WTC11 (cell line): ENCODE measurements at regions not wholly inside any gene's neighbourhood (a gene's known extent, or its start where the extent isn't known, plus 50 kb on each side); places are given as distances from the start of the nearest gene placed in this dataset.

ENCODE experiments used
- ATAC-seq: fragments of 200-7000 bp; cut with Tn5 transposase; 2 replicates; pipeline ENCODE4 v1.10.0; 2021; ENCODE audit warnings: mild to moderate bottlenecking, moderate library complexity
- CTCF ChIA-PET: fragments of 300-600 bp; sonication (Branson Sonifier 250); formaldehyde crosslinking; loops from one replicate; lab custom pipeline; 2021; ENCODE audit warnings: antibody characterized with exemption; lab: Charles Lee
- POLR2A ChIA-PET: fragments of 350-600 bp; sonication (Branson Sonifier 250); formaldehyde crosslinking; loops from one replicate; lab custom pipeline; 2021; ENCODE audit warnings: antibody characterized with exemption; lab: Charles Lee
- DNase-seq: peaks from one replicate; pipeline ENCODE4 v3.0.0; 2021; ENCODE audit warnings: low spot score
- H3K27ac Mint-ChIP-seq: 2 replicates; pipeline ENCODE4 v1.8.0; 2021; ENCODE audit warnings: mixed read lengths
- H3K27me3 Mint-ChIP-seq: 2 replicates; pipeline ENCODE4 v1.8.0; 2021; ENCODE audit warnings: low read depth, mild to moderate bottlenecking, moderate library complexity, mixed read lengths
- H3K36me3 Mint-ChIP-seq: 2 replicates; pipeline ENCODE4 v1.8.0; 2021; ENCODE audit warnings: mixed read lengths
- H3K4me1 Mint-ChIP-seq: 2 replicates; pipeline ENCODE4 v1.8.0; 2022; ENCODE audit warnings: mixed read lengths
- H3K4me3 Mint-ChIP-seq: 2 replicates; pipeline ENCODE4 v1.8.0; 2021; ENCODE audit warnings: mild to moderate bottlenecking, moderate library complexity, mixed read lengths
- H3K9me3 Mint-ChIP-seq: 2 replicates; pipeline ENCODE4 v1.8.0; 2021; ENCODE audit warnings: mixed read lengths
- CBFB ChIP-seq: sonication (generic); formaldehyde crosslinking; IDR thresholded peaks from 2 replicates; pipeline ENCODE4 v1.8.1; 2022; ENCODE audit warnings: mild to moderate bottlenecking, low read depth, missing genetic modification reagents
- CREB1 ChIP-seq: sonication (generic); formaldehyde crosslinking; IDR thresholded peaks from 2 replicates; pipeline ENCODE4 v1.8.0; 2023; ENCODE audit warnings: mild to moderate bottlenecking, missing genetic modification reagents
- CREM ChIP-seq: sonication (generic); formaldehyde crosslinking; IDR thresholded peaks from 2 replicates; pipeline ENCODE4 v1.8.1; 2022; ENCODE audit warnings: mild to moderate bottlenecking, missing genetic modification reagents, moderate library complexity
- ETV6 ChIP-seq: sonication (generic); formaldehyde crosslinking; IDR thresholded peaks from 2 replicates; pipeline ENCODE4 v1.8.1; 2022; ENCODE audit warnings: mild to moderate bottlenecking, missing genetic modification reagents
- GRHL2 ChIP-seq: fragments of 250-450 bp; sonication (Bioruptor Pico); IDR thresholded peaks from 2 replicates; pipeline ENCODE4 v1.8.0; 2022; ENCODE audit warnings: mild to moderate bottlenecking, moderate library complexity; ENCODE audit not compliant: insufficient replicate concordance, severe bottlenecking
- HMGA2 ChIP-seq: fragments of 250-450 bp; sonication (Bioruptor Pico); IDR thresholded peaks from 2 replicates; pipeline ENCODE4 v1.4.0; 2021; ENCODE audit warnings: mild to moderate bottlenecking, moderate library complexity
- KAT7 ChIP-seq: sonication (generic); formaldehyde crosslinking; IDR thresholded peaks from 2 replicates; pipeline ENCODE4 v1.8.1; 2023; ENCODE audit warnings: missing genetic modification reagents, mild to moderate bottlenecking, borderline replicate concordance
- MYBL2 ChIP-seq: sonication (generic); formaldehyde crosslinking; IDR thresholded peaks from 2 replicates; pipeline ENCODE4 v1.8.1; 2023; ENCODE audit warnings: mild to moderate bottlenecking, moderate library complexity, missing genetic modification reagents
- NR2C2 ChIP-seq: sonication (generic); formaldehyde crosslinking; IDR thresholded peaks from 2 replicates; pipeline ENCODE4 v1.8.0; 2022; ENCODE audit warnings: mild to moderate bottlenecking, missing genetic modification reagents
- RELA ChIP-seq: sonication (generic); formaldehyde crosslinking; IDR thresholded peaks from 2 replicates; pipeline ENCODE4 v1.8.1; 2022; ENCODE audit warnings: missing genetic modification reagents, mild to moderate bottlenecking, borderline replicate concordance
- SOX15 ChIP-seq: fragments of 250-450 bp; sonication (Bioruptor Pico); IDR thresholded peaks from 2 replicates; pipeline ENCODE4 v1.9.0; 2021; ENCODE audit warnings: mild to moderate bottlenecking
- ZNF121 ChIP-seq: sonication (generic); formaldehyde crosslinking; IDR thresholded peaks from 2 replicates; pipeline ENCODE4 v1.8.0; 2023; ENCODE audit warnings: missing genetic modification reagents
- ZNF138 ChIP-seq: sonication (generic); formaldehyde crosslinking; conservative IDR thresholded peaks from 2 replicates; pipeline ENCODE4 v1.8.1; 2022; ENCODE audit warnings: mild to moderate bottlenecking, moderate library complexity, missing genetic modification reagents
- TF ChIP-seq, protein P1 (sequence below): sonication (generic); formaldehyde crosslinking; IDR thresholded peaks from 2 replicates; pipeline ENCODE4 v1.8.1; 2023; ENCODE audit warnings: mild to moderate bottlenecking, missing genetic modification reagents
- TF ChIP-seq, protein P2 (sequence below): sonication (generic); formaldehyde crosslinking; IDR thresholded peaks from 2 replicates; pipeline ENCODE4 v1.8.0; 2022; ENCODE audit warnings: missing genetic modification reagents
- TF ChIP-seq, protein P3 (sequence below): sonication (generic); formaldehyde crosslinking; IDR thresholded peaks from 2 replicates; pipeline ENCODE4 v1.8.0; 2023; ENCODE audit warnings: mild to moderate bottlenecking, missing genetic modification reagents
- TF ChIP-seq, protein P4 (sequence below): sonication (generic); formaldehyde crosslinking; IDR thresholded peaks from 2 replicates; pipeline ENCODE4 v1.8.1; 2022; ENCODE audit warnings: missing genetic modification reagents, borderline replicate concordance

DNA sequence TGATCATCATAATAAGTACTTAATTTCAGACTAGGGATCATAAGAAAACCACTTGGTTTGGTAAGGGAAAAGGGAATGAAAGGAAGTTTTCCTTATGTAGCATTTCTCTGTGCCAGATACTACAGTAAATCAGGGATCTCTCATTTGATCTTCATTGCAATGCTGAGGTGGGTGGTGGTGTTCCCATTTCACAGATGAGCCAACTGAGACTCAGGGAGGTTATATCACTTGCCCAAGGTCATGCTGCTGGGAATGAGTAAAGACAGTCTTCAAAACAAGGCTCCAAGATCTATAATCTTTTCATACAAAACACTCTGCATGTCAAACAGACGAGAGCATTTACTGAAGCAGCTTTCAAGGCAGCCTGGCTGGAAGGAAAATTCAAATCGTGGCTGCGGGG, 124.6 kb downstream of the GP2 start (continued):
- TF ChIP-seq, protein P1, sequence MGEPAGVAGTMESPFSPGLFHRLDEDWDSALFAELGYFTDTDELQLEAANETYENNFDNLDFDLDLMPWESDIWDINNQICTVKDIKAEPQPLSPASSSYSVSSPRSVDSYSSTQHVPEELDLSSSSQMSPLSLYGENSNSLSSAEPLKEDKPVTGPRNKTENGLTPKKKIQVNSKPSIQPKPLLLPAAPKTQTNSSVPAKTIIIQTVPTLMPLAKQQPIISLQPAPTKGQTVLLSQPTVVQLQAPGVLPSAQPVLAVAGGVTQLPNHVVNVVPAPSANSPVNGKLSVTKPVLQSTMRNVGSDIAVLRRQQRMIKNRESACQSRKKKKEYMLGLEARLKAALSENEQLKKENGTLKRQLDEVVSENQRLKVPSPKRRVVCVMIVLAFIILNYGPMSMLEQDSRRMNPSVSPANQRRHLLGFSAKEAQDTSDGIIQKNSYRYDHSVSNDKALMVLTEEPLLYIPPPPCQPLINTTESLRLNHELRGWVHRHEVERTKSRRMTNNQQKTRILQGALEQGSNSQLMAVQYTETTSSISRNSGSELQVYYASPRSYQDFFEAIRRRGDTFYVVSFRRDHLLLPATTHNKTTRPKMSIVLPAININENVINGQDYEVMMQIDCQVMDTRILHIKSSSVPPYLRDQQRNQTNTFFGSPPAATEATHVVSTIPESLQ: no peak
- TF ChIP-seq, protein P2, sequence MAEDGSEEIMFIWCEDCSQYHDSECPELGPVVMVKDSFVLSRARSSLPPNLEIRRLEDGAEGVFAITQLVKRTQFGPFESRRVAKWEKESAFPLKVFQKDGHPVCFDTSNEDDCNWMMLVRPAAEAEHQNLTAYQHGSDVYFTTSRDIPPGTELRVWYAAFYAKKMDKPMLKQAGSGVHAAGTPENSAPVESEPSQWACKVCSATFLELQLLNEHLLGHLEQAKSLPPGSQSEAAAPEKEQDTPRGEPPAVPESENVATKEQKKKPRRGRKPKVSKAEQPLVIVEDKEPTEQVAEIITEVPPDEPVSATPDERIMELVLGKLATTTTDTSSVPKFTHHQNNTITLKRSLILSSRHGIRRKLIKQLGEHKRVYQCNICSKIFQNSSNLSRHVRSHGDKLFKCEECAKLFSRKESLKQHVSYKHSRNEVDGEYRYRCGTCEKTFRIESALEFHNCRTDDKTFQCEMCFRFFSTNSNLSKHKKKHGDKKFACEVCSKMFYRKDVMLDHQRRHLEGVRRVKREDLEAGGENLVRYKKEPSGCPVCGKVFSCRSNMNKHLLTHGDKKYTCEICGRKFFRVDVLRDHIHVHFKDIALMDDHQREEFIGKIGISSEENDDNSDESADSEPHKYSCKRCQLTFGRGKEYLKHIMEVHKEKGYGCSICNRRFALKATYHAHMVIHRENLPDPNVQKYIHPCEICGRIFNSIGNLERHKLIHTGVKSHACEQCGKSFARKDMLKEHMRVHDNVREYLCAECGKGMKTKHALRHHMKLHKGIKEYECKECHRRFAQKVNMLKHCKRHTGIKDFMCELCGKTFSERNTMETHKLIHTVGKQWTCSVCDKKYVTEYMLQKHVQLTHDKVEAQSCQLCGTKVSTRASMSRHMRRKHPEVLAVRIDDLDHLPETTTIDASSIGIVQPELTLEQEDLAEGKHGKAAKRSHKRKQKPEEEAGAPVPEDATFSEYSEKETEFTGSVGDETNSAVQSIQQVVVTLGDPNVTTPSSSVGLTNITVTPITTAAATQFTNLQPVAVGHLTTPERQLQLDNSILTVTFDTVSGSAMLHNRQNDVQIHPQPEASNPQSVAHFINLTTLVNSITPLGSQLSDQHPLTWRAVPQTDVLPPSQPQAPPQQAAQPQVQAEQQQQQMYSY (CRISPR knock-in tag): no peak

DNA sequence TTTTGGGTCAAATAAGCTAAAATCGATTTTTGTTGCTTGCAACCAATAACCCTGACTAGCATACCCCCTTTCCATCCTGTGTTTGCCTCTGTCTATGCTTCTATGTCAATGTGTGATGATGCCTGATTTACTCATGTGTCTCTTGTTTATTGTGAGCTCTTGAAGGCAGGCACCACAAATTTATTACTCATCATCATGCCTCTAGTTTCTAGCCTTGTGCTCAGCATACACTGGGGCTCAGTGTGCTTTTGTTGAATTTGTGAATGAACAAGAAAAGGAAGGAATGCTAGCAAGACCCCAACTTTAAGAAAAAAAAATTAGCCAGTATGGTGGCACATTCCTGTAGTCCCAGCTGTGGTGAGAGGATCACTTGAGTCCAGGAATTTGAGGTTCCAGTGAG, 119.1 kb upstream of the GPR139 start:
- POLR2A ChIA-PET: interaction anchor here (0.7 kb wide), 1 partner anchor 37 kb away, joined by 3 read pairs; no protein-coding TSS in a partner anchor
- Mint-ChIP-seq H3K4me3 (no peak overlapping the region), H3K27ac (no peak overlapping the region), H3K36me3 (no peaks in the 10 kb centered on the region), H3K27me3 (no peaks in the 10 kb centered on the region), H3K4me1 (no peaks in the 10 kb centered on the region), H3K9me3 (no peaks in the 10 kb centered on the region; the same call in 1 of the 2 replicates)
- CTCF ChIA-PET: interaction anchor here (1.6 to 2.7 kb wide), 3 partner anchors 53 to 285 kb away, joined by 3 to 15 read pairs (median 7); no protein-coding TSS in a partner anchor
- TF ChIP-seq NR2C2 (CRISPR knock-in tag): no peak
- no peak for TF ChIP-seq ZNF138 (CRISPR knock-in tag)
- no peak for TF ChIP-seq SOX15
- no peak for TF ChIP-seq CREM
- no peak for TF ChIP-seq HMGA2
- TF ChIP-seq ETV6: no peak
- TF ChIP-seq MYBL2: no peak
- no peak for TF ChIP-seq GRHL2 (CRISPR knock-in tag)
- TF ChIP-seq RELA (CRISPR knock-in tag): no peak
- TF ChIP-seq CBFB: no peak
- no peak for TF ChIP-seq KAT7
- no peak for TF ChIP-seq CREB1
- TF ChIP-seq, protein P3, sequence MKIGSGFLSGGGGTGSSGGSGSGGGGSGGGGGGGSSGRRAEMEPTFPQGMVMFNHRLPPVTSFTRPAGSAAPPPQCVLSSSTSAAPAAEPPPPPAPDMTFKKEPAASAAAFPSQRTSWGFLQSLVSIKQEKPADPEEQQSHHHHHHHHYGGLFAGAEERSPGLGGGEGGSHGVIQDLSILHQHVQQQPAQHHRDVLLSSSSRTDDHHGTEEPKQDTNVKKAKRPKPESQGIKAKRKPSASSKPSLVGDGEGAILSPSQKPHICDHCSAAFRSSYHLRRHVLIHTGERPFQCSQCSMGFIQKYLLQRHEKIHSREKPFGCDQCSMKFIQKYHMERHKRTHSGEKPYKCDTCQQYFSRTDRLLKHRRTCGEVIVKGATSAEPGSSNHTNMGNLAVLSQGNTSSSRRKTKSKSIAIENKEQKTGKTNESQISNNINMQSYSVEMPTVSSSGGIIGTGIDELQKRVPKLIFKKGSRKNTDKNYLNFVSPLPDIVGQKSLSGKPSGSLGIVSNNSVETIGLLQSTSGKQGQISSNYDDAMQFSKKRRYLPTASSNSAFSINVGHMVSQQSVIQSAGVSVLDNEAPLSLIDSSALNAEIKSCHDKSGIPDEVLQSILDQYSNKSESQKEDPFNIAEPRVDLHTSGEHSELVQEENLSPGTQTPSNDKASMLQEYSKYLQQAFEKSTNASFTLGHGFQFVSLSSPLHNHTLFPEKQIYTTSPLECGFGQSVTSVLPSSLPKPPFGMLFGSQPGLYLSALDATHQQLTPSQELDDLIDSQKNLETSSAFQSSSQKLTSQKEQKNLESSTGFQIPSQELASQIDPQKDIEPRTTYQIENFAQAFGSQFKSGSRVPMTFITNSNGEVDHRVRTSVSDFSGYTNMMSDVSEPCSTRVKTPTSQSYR (CRISPR knock-in tag): no peak
- no peak for TF ChIP-seq ZNF121 (CRISPR knock-in tag)
- TF ChIP-seq, protein P4, sequence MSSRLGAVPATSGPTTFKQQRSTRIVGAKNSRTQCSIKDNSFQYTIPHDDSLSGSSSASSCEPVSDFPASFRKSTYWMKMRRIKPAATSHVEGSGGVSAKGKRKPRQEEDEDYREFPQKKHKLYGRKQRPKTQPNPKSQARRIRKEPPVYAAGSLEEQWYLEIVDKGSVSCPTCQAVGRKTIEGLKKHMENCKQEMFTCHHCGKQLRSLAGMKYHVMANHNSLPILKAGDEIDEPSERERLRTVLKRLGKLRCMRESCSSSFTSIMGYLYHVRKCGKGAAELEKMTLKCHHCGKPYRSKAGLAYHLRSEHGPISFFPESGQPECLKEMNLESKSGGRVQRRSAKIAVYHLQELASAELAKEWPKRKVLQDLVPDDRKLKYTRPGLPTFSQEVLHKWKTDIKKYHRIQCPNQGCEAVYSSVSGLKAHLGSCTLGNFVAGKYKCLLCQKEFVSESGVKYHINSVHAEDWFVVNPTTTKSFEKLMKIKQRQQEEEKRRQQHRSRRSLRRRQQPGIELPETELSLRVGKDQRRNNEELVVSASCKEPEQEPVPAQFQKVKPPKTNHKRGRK (CRISPR knock-in tag): no peak
- DNase-seq (no peak), ATAC-seq (no peak)
